ENCODE measurements at regions not wholly inside any gene's neighbourhood (a gene's known extent, or its start where the extent isn't known, plus 50 kb on each side); places are given as distances from the start of the nearest gene placed in this dataset.

- Histone ChIP-seq H3K36me3 (ENCODE audit: control insufficient read depth, insufficient read depth, low read length) (no peaks in the 10 kb centered on the region), H3K4me1 (ENCODE audit: control insufficient read depth, insufficient read depth, low read length) (peaks cover 3% of the 10 kb centered on the region; the same call in 1 of the 2 replicates), H3K4me3 (ENCODE audit: low read length) (no peak overlapping the region), H3K27me3 (ENCODE audit: control insufficient read depth, insufficient read depth, low read length) (no peaks in the 10 kb centered on the region), H3K9me3 (ENCODE audit: control insufficient read depth, insufficient read depth, low read length) (no peaks in the 10 kb centered on the region; the same call in 1 of the 2 replicates), H3K27ac (ENCODE audit: low read length) (peak overlapping the region; percentile 96)
- no CpG with 5 or more reads among the region's 4 CpGs for WGBS (ENCODE audit: insufficient coverage, insufficient read length)
- DNase-seq (ENCODE audit: low read depth, low spot score), result peak; percentile 27
Measured at GRCh38 chr5:165232509-165233028, 1727.2 kb downstream of the MAT2B start.

- no peaks in the 10 kb centered on the region for H3K27me3 ChIP-seq (ENCODE audit: control insufficient read depth, insufficient read depth, low read length)
- DNase-seq (ENCODE audit: low read depth, low spot score), result no peak
- no peak overlapping the region for H3K27ac ChIP-seq (ENCODE audit: low read length)
- H3K9me3 ChIP-seq (ENCODE audit: control insufficient read depth, insufficient read depth, low read length), result no peaks in the 10 kb centered on the region
- no CpG with 5 or more reads among the region's 1 CpG for WGBS (ENCODE audit: insufficient coverage, insufficient read length)
- H3K36me3 ChIP-seq (ENCODE audit: control insufficient read depth, insufficient read depth, low read length), result no peaks in the 10 kb centered on the region
- no peak overlapping the region for H3K4me3 ChIP-seq (ENCODE audit: low read length)
- no peaks in the 10 kb centered on the region for H3K4me1 ChIP-seq (ENCODE audit: control insufficient read depth, insufficient read depth, low read length)
Measured at GRCh38 chr5:165241811-165242210, 1736.4 kb downstream of the MAT2B start.

GRCh38 chr5:165242646-165243045, 1737.2 kb downstream of the MAT2B start:
- no CpG with 5 or more reads among the region's 2 CpGs for WGBS (ENCODE audit: insufficient coverage, insufficient read length)
- no peak for DNase-seq (ENCODE audit: low read depth, low spot score)
- no peaks in the 10 kb centered on the region for H3K36me3 ChIP-seq (ENCODE audit: control insufficient read depth, insufficient read depth, low read length)
- no peaks in the 10 kb centered on the region for H3K9me3 ChIP-seq (ENCODE audit: control insufficient read depth, insufficient read depth, low read length)
- no peaks in the 10 kb centered on the region for H3K4me1 ChIP-seq (ENCODE audit: control insufficient read depth, insufficient read depth, low read length)
- no peak overlapping the region for H3K4me3 ChIP-seq (ENCODE audit: low read length)
- H3K27me3 ChIP-seq (ENCODE audit: control insufficient read depth, insufficient read depth, low read length), result no peaks in the 10 kb centered on the region
- H3K27ac ChIP-seq (ENCODE audit: low read length), result no peak overlapping the region

- no peak overlapping the region for H3K27ac ChIP-seq (ENCODE audit: low read length)
- no peak overlapping the region for H3K4me3 ChIP-seq (ENCODE audit: low read length)
- no peaks in the 10 kb centered on the region for H3K36me3 ChIP-seq (ENCODE audit: control insufficient read depth, insufficient read depth, low read length)
- no peaks in the 10 kb centered on the region for H3K4me1 ChIP-seq (ENCODE audit: control insufficient read depth, insufficient read depth, low read length)
- H3K9me3 ChIP-seq (ENCODE audit: control insufficient read depth, insufficient read depth, low read length), result no peaks in the 10 kb centered on the region
- H3K27me3 ChIP-seq (ENCODE audit: control insufficient read depth, insufficient read depth, low read length), result no peaks in the 10 kb centered on the region
- WGBS (ENCODE audit: insufficient coverage, insufficient read length), result no CpG with 5 or more reads among the region's 3 CpGs
- no peak for DNase-seq (ENCODE audit: low read depth, low spot score)
Measured at GRCh38 chr5:165244407-165244806, 1739.0 kb downstream of the MAT2B start.

GRCh38 chr5:165258197-165258771, 1752.9 kb downstream of the MAT2B start:
- DNase-seq (ENCODE audit: low read depth, low spot score), result no peak
- Histone ChIP-seq H3K27me3 (ENCODE audit: control insufficient read depth, insufficient read depth, low read length) (no peaks in the 10 kb centered on the region), H3K27ac (ENCODE audit: low read length) (no peak overlapping the region), H3K9me3 (ENCODE audit: control insufficient read depth, insufficient read depth, low read length) (no peaks in the 10 kb centered on the region), H3K36me3 (ENCODE audit: control insufficient read depth, insufficient read depth, low read length) (no peaks in the 10 kb centered on the region), H3K4me1 (ENCODE audit: control insufficient read depth, insufficient read depth, low read length) (no peaks in the 10 kb centered on the region), H3K4me3 (ENCODE audit: low read length) (no peak overlapping the region)
- no CpG with 5 or more reads among the region's 6 CpGs for WGBS (ENCODE audit: insufficient coverage, insufficient read length)

GRCh38 chr5:165260426-165260825, 1755.0 kb downstream of the MAT2B start:
- Histone ChIP-seq H3K4me3 (ENCODE audit: low read length) (no peak overlapping the region), H3K27me3 (ENCODE audit: control insufficient read depth, insufficient read depth, low read length) (no peaks in the 10 kb centered on the region), H3K36me3 (ENCODE audit: control insufficient read depth, insufficient read depth, low read length) (no peaks in the 10 kb centered on the region), H3K27ac (ENCODE audit: low read length) (no peak overlapping the region), H3K9me3 (ENCODE audit: control insufficient read depth, insufficient read depth, low read length) (no peaks in the 10 kb centered on the region), H3K4me1 (ENCODE audit: control insufficient read depth, insufficient read depth, low read length) (no peaks in the 10 kb centered on the region)
- DNase-seq (ENCODE audit: low read depth, low spot score), result no peak

- H3K36me3 ChIP-seq (ENCODE audit: control insufficient read depth, insufficient read depth, low read length), result no peaks in the 10 kb centered on the region; the same call in 1 of the 2 replicates
- H3K4me1 ChIP-seq (ENCODE audit: control insufficient read depth, insufficient read depth, low read length), result no peaks in the 10 kb centered on the region
- WGBS (ENCODE audit: insufficient coverage, insufficient read length), result no CpG with 5 or more reads among the region's 3 CpGs
- no peak overlapping the region for H3K27ac ChIP-seq (ENCODE audit: low read length)
- no peaks in the 10 kb centered on the region for H3K9me3 ChIP-seq (ENCODE audit: control insufficient read depth, insufficient read depth, low read length)
- no peaks in the 10 kb centered on the region for H3K27me3 ChIP-seq (ENCODE audit: control insufficient read depth, insufficient read depth, low read length)
- H3K4me3 ChIP-seq (ENCODE audit: low read length), result no peak overlapping the region
- no peak for DNase-seq (ENCODE audit: low read depth, low spot score)
Measured at GRCh38 chr5:165263536-165263935, 1758.1 kb downstream of the MAT2B start.

- no CpG with 5 or more reads among the region's 4 CpGs for WGBS (ENCODE audit: insufficient coverage, insufficient read length)
- H3K27me3 ChIP-seq (ENCODE audit: control insufficient read depth, insufficient read depth, low read length), result no peaks in the 10 kb centered on the region
- DNase-seq (ENCODE audit: low read depth, low spot score), result no peak
- H3K4me3 ChIP-seq (ENCODE audit: low read length), result no peak overlapping the region
- no peaks in the 10 kb centered on the region; the same call in 1 of the 2 replicates for H3K36me3 ChIP-seq (ENCODE audit: control insufficient read depth, insufficient read depth, low read length)
- H3K4me1 ChIP-seq (ENCODE audit: control insufficient read depth, insufficient read depth, low read length), result no peaks in the 10 kb centered on the region
- no peak overlapping the region for H3K27ac ChIP-seq (ENCODE audit: low read length)
- no peaks in the 10 kb centered on the region for H3K9me3 ChIP-seq (ENCODE audit: control insufficient read depth, insufficient read depth, low read length)
Measured at GRCh38 chr5:165266939-165267338, 1761.5 kb downstream of the MAT2B start.

GRCh38 chr5:165272436-165272835, 1767.0 kb downstream of the MAT2B start:
- no peaks in the 10 kb centered on the region for H3K9me3 ChIP-seq (ENCODE audit: control insufficient read depth, insufficient read depth, low read length)
- no peak for DNase-seq (ENCODE audit: low read depth, low spot score)
- no peak overlapping the region for H3K27ac ChIP-seq (ENCODE audit: low read length)
- no peak overlapping the region for H3K4me3 ChIP-seq (ENCODE audit: low read length)
- H3K27me3 ChIP-seq (ENCODE audit: control insufficient read depth, insufficient read depth, low read length), result no peaks in the 10 kb centered on the region
- H3K36me3 ChIP-seq (ENCODE audit: control insufficient read depth, insufficient read depth, low read length), result no peaks in the 10 kb centered on the region
- H3K4me1 ChIP-seq (ENCODE audit: control insufficient read depth, insufficient read depth, low read length), result no peaks in the 10 kb centered on the region
- WGBS (ENCODE audit: insufficient coverage, insufficient read length), result no CpG with 5 or more reads among the region's 2 CpGs

GRCh38 chr5:165277661-165278060, 1772.2 kb downstream of the MAT2B start:
- H3K4me1 ChIP-seq (ENCODE audit: control insufficient read depth, insufficient read depth, low read length), result no peaks in the 10 kb centered on the region
- no peaks in the 10 kb centered on the region for H3K27me3 ChIP-seq (ENCODE audit: control insufficient read depth, insufficient read depth, low read length)
- no peaks in the 10 kb centered on the region for H3K9me3 ChIP-seq (ENCODE audit: control insufficient read depth, insufficient read depth, low read length)
- WGBS (ENCODE audit: insufficient coverage, insufficient read length), result no CpG with 5 or more reads among the region's 1 CpG
- no peak overlapping the region for H3K27ac ChIP-seq (ENCODE audit: low read length)
- no peak for DNase-seq (ENCODE audit: low read depth, low spot score)
- H3K4me3 ChIP-seq (ENCODE audit: low read length), result no peak overlapping the region
- H3K36me3 ChIP-seq (ENCODE audit: control insufficient read depth, insufficient read depth, low read length), result no peaks in the 10 kb centered on the region

GRCh38 chr5:165282491-165282890, 1777.1 kb downstream of the MAT2B start:
- WGBS (ENCODE audit: insufficient coverage, insufficient read length), result no CpG with 5 or more reads among the region's 1 CpG
- H3K9me3 ChIP-seq (ENCODE audit: control insufficient read depth, insufficient read depth, low read length), result no peaks in the 10 kb centered on the region
- H3K27me3 ChIP-seq (ENCODE audit: control insufficient read depth, insufficient read depth, low read length), result no peaks in the 10 kb centered on the region
- no peak for DNase-seq (ENCODE audit: low read depth, low spot score)
- no peaks in the 10 kb centered on the region for H3K4me1 ChIP-seq (ENCODE audit: control insufficient read depth, insufficient read depth, low read length)
- H3K4me3 ChIP-seq (ENCODE audit: low read length), result no peak overlapping the region
- H3K36me3 ChIP-seq (ENCODE audit: control insufficient read depth, insufficient read depth, low read length), result no peaks in the 10 kb centered on the region
- H3K27ac ChIP-seq (ENCODE audit: low read length), result no peak overlapping the region
